ENCODE measurements at regions not wholly inside any gene's neighbourhood (a gene's known extent, or its start where the extent isn't known, plus 50 kb on each side); places are given as distances from the start of the nearest gene placed in this dataset.

DNA sequence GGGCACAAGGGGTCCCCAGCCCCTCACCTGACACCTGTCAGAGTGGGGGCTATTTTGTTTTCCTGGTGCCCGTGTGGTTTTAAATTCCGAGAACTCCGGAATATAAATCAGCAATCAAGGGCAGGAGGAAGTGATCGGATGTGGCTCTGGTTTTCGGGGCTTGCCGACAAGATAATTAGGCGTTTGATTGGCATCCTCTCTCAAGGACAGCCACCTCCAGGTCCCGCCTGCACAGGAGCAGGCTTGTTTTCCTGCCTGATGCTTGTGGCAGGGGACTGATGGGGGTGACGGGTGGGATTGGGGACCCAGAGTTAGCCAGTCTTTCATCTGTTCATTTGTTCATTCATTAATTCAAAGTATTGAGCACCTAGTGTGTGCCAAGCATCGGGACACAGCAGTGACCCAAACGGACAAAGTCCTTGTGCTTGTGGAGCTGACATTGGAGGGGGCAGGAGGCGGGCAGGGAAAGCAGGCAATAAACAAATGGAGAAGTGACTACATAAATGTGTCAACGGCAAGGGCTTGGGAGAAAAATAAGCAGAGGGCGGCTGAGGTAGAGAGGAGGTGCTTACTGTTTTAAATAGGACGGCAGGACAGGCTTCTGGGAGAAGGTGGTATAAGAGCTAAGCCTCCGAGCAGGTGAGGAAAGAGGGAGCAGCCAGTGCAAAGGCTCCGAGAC lies 166.5 kb downstream of the PHETA1 start (continued):
- TF ChIP-seq, protein P1, sequence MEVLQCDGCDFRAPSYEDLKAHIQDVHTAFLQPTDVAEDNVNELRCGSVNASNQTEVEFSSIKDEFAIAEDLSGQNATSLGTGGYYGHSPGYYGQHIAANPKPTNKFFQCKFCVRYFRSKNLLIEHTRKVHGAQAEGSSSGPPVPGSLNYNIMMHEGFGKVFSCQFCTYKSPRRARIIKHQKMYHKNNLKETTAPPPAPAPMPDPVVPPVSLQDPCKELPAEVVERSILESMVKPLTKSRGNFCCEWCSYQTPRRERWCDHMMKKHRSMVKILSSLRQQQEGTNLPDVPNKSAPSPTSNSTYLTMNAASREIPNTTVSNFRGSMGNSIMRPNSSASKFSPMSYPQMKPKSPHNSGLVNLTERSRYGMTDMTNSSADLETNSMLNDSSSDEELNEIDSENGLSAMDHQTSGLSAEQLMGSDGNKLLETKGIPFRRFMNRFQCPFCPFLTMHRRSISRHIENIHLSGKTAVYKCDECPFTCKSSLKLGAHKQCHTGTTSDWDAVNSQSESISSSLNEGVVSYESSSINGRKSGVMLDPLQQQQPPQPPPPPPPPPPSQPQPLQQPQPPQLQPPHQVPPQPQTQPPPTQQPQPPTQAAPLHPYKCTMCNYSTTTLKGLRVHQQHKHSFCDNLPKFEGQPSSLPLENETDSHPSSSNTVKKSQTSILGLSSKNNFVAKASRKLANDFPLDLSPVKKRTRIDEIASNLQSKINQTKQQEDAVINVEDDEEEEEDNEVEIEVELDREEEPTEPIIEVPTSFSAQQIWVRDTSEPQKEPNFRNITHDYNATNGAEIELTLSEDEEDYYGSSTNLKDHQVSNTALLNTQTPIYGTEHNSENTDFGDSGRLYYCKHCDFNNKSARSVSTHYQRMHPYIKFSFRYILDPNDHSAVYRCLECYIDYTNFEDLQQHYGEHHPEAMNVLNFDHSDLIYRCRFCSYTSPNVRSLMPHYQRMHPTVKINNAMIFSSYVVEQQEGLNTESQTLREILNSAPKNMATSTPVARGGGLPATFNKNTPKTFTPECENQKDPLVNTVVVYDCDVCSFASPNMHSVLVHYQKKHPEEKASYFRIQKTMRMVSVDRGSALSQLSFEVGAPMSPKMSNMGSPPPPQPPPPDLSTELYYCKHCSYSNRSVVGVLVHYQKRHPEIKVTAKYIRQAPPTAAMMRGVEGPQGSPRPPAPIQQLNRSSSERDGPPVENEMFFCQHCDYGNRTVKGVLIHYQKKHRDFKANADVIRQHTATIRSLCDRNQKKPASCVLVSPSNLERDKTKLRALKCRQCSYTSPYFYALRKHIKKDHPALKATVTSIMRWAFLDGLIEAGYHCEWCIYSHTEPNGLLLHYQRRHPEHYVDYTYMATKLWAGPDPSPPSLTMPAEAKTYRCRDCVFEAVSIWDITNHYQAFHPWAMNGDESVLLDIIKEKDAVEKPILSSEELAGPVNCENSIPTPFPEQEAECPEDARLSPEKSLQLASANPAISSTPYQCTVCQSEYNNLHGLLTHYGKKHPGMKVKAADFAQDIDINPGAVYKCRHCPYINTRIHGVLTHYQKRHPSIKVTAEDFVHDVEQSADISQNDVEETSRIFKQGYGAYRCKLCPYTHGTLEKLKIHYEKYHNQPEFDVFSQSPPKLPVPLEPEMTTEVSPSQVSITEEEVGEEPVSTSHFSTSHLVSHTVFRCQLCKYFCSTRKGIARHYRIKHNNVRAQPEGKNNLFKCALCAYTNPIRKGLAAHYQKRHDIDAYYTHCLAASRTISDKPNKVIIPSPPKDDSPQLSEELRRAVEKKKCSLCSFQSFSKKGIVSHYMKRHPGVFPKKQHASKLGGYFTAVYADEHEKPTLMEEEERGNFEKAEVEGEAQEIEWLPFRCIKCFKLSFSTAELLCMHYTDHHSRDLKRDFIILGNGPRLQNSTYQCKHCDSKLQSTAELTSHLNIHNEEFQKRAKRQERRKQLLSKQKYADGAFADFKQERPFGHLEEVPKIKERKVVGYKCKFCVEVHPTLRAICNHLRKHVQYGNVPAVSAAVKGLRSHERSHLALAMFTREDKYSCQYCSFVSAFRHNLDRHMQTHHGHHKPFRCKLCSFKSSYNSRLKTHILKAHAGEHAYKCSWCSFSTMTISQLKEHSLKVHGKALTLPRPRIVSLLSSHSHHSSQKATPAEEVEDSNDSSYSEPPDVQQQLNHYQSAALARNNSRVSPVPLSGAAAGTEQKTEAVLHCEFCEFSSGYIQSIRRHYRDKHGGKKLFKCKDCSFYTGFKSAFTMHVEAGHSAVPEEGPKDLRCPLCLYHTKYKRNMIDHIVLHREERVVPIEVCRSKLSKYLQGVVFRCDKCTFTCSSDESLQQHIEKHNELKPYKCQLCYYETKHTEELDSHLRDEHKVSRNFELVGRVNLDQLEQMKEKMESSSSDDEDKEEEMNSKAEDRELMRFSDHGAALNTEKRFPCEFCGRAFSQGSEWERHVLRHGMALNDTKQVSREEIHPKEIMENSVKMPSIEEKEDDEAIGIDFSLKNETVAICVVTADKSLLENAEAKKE (CRISPR knock-in tag; IDR thresholded peaks at IDR 0.05) = no peak
- TF ChIP-seq NANOG (IDR thresholded peaks at IDR 0.05; ENCODE audit: borderline replicate concordance) (no peak), CTCF (conservative IDR thresholded peaks at IDR 0.05; ENCODE audit: low read depth in 2 of 2) (no peak), ZNF331 (CRISPR knock-in tag; IDR thresholded peaks at IDR 0.05; ENCODE audit: low read depth) (no peak), EZH2 (IDR thresholded peaks at IDR 0.05; ENCODE audit: low read depth, unreplicated experiment) (no peak), CREB1 (CRISPR knock-in tag; IDR thresholded peaks at IDR 0.05; ENCODE audit: low read depth) (no peak)
- TF ChIP-seq, protein P2, sequence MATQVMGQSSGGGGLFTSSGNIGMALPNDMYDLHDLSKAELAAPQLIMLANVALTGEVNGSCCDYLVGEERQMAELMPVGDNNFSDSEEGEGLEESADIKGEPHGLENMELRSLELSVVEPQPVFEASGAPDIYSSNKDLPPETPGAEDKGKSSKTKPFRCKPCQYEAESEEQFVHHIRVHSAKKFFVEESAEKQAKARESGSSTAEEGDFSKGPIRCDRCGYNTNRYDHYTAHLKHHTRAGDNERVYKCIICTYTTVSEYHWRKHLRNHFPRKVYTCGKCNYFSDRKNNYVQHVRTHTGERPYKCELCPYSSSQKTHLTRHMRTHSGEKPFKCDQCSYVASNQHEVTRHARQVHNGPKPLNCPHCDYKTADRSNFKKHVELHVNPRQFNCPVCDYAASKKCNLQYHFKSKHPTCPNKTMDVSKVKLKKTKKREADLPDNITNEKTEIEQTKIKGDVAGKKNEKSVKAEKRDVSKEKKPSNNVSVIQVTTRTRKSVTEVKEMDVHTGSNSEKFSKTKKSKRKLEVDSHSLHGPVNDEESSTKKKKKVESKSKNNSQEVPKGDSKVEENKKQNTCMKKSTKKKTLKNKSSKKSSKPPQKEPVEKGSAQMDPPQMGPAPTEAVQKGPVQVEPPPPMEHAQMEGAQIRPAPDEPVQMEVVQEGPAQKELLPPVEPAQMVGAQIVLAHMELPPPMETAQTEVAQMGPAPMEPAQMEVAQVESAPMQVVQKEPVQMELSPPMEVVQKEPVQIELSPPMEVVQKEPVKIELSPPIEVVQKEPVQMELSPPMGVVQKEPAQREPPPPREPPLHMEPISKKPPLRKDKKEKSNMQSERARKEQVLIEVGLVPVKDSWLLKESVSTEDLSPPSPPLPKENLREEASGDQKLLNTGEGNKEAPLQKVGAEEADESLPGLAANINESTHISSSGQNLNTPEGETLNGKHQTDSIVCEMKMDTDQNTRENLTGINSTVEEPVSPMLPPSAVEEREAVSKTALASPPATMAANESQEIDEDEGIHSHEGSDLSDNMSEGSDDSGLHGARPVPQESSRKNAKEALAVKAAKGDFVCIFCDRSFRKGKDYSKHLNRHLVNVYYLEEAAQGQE (IDR thresholded peaks at IDR 0.05; ENCODE audit: unreplicated experiment) = no peak
